Tibial nerve (tissue), 4 donors: ENCODE measurements at regions not wholly inside any gene's neighbourhood (a gene's known extent, or its start where the extent isn't known, plus 50 kb on each side); places are given as distances from the start of the nearest gene placed in this dataset.

Source experiments
- EP300 ChIP-seq, 2 donors: sonication (generic); formaldehyde crosslinking; IDR thresholded peaks; one replicate each; pipeline ENCODE4 v1.6.1; 2017; ENCODE audit warnings: antibody characterized with exemption in 2 of 2, mild to moderate bottlenecking in 1 of 2
- POLR2A ChIP-seq, 2 donors: fragments of 450-650 bp; IDR thresholded peaks; one replicate each; pipeline ENCODE4 v1.6.1; 2017; ENCODE audit warnings: antibody characterized with exemption in 2 of 2, mild to moderate bottlenecking in 2 of 2, moderate library complexity in 2 of 2
- TF ChIP-seq, protein P1 (sequence below), 5 experiments: fragments of 200-600 bp in 3 of 5; fragments of 450-650 bp in 2 of 5; sonication (generic) in 3 of 5; IDR thresholded peaks; one replicate each; pipeline ENCODE4 v1.5.1; 2016 to 2019; ENCODE audit warnings: antibody characterized with exemption in 5 of 5, mild to moderate bottlenecking in 3 of 5, moderate library complexity in 2 of 5

DNA sequence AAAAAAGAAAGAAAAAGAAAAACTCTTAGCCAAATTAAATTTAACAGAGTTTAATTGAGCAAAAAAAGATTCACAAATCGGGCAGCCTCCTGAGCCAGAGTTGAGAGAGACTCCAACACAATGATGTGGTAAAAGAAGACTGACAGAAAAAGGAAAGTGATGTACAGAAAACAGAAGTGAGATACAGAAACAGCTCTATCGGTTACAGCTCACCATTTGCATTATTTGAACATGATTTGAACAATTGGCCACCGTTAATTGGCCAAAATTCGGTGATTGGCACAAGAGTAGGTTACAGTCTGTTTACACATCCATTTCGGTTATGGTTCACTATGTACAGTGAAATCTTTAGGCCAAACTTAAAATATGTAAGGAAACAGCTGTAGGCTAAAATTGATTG is 117.7 kb downstream of the SPTSSA start:
- TF ChIP-seq, protein P1, sequence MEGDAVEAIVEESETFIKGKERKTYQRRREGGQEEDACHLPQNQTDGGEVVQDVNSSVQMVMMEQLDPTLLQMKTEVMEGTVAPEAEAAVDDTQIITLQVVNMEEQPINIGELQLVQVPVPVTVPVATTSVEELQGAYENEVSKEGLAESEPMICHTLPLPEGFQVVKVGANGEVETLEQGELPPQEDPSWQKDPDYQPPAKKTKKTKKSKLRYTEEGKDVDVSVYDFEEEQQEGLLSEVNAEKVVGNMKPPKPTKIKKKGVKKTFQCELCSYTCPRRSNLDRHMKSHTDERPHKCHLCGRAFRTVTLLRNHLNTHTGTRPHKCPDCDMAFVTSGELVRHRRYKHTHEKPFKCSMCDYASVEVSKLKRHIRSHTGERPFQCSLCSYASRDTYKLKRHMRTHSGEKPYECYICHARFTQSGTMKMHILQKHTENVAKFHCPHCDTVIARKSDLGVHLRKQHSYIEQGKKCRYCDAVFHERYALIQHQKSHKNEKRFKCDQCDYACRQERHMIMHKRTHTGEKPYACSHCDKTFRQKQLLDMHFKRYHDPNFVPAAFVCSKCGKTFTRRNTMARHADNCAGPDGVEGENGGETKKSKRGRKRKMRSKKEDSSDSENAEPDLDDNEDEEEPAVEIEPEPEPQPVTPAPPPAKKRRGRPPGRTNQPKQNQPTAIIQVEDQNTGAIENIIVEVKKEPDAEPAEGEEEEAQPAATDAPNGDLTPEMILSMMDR (IDR thresholded peaks at IDR 0.05): no peak
- no peak for TF ChIP-seq POLR2A (IDR thresholded peaks at IDR 0.05)
- TF ChIP-seq EP300 (IDR thresholded peaks at IDR 0.05): no peak
